B cell (primary cell): ENCODE measurements at regions not wholly inside any gene's neighbourhood (a gene's known extent, or its start where the extent isn't known, plus 50 kb on each side); places are given as distances from the start of the nearest gene placed in this dataset.

Experiments used
- ATAC-seq: fragments of 200-7000 bp; cut with Tn5 transposase; one replicate; pipeline ENCODE4 v1.10.0; 2021; ENCODE audit warnings: low read depth, mild to moderate bottlenecking, moderate number of reproducible peaks, moderate library complexity
- CTCF ChIA-PET: fragments of 350-600 bp; sonication (Branson Sonifier 250); formaldehyde crosslinking; loops from one replicate; lab custom pipeline; 2021; ENCODE audit warnings: antibody characterized with exemption, inconsistent platforms; lab: Charles Lee
- POLR2A ChIA-PET: fragments of 350-600 bp; sonication (Branson Sonifier 250); formaldehyde crosslinking; loops from one replicate; lab custom pipeline; 2021; ENCODE audit warnings: antibody characterized with exemption; lab: Charles Lee
- DNase-seq: peaks from one replicate; pipeline ENCODE4 v3.0.0; 2013
- H2AFZ ChIP-seq: 2 replicates; pipeline ENCODE4 v1.6.1; 2012; ENCODE audit warnings: mild to moderate bottlenecking, low read depth, low read length; ENCODE audit not compliant: insufficient read depth, poor library complexity, severe bottlenecking
- H3K27ac ChIP-seq, 2 donors: 1 replicate in 1 of 2; 2 replicates in 1 of 2; pipeline ENCODE4 v1.5.1; 2012 to 2013; ENCODE audit warnings: low read length in 2 of 2, mild to moderate bottlenecking in 2 of 2, moderate library complexity in 1 of 2
- H3K27me3 ChIP-seq, 4 experiments: fragments of 200-600 bp in 1 of 4; sonication (generic) in 1 of 4; replicated peaks in 1 of 4; 1 replicate in 2 of 4; 2 replicates in 2 of 4; pipeline versions ENCODE4 v1.6.1 to v1.7.0; 2013 to 2016; ENCODE audit warnings: low read length in 3 of 4, mild to moderate bottlenecking in 2 of 4, mixed read lengths in 1 of 4, moderate library complexity in 1 of 4; ENCODE audit not compliant: insufficient read depth in 4 of 4, control insufficient read depth in 3 of 4; ENCODE audit errors: control extremely low read depth in 1 of 4
- H3K36me3 ChIP-seq, 2 experiments: replicated peaks in 1 of 2; 1 replicate in 1 of 2; 2 replicates in 1 of 2; pipeline versions ENCODE4 v1.6.1 to v1.7.1; 2013; ENCODE audit warnings: low read length in 1 of 2; ENCODE audit not compliant: insufficient read depth in 2 of 2, control insufficient read depth in 1 of 2; ENCODE audit errors: control extremely low read depth in 1 of 2, extremely low read depth in 1 of 2
- H3K4me1 ChIP-seq, 2 donors: fragments of 200-600 bp in 1 of 2; sonication (generic) in 1 of 2; 1 replicate in 1 of 2; 2 replicates in 1 of 2; pipeline versions ENCODE4 v1.5.1 to v1.6.1; 2013 to 2017; ENCODE audit warnings: low read length in 2 of 2; ENCODE audit not compliant: control insufficient read depth in 2 of 2, insufficient read depth in 2 of 2
- H3K4me2 ChIP-seq: replicated peaks from 2 replicates; pipeline ENCODE3; 2012; ENCODE audit warnings: mild to moderate bottlenecking, low read depth, low read length; ENCODE audit not compliant: poor library complexity, severe bottlenecking
- H3K4me3 ChIP-seq, 5 experiments: fragments of 200-600 bp in 1 of 5; sonication (generic) in 1 of 5; 1 replicate in 3 of 5; 2 replicates in 2 of 5; pipeline versions ENCODE4 v1.5.1 to v1.7.0; 2011 to 2016; ENCODE audit warnings: low read length in 4 of 5, mild to moderate bottlenecking in 4 of 5, low read depth in 2 of 5, control low read depth in 1 of 5, moderate library complexity in 1 of 5; ENCODE audit not compliant: insufficient read depth in 1 of 5; ENCODE audit errors: control extremely low read depth in 1 of 5, extremely low read depth in 1 of 5
- H3K79me2 ChIP-seq: fragments of 200-600 bp; sonication (generic); one replicate; pipeline ENCODE4 v1.6.0; 2016; ENCODE audit warnings: low read length; ENCODE audit not compliant: control insufficient read depth, insufficient read depth
- H3K9ac ChIP-seq: fragments of 200-600 bp; sonication (generic); 2 replicates; pipeline ENCODE4 v1.6.1; 2017; ENCODE audit warnings: mild to moderate bottlenecking, low read length, moderate library complexity
- H3K9me3 ChIP-seq, 3 donors: one replicate each; pipeline versions ENCODE4 v1.6.1 to v1.7.1; 2013; ENCODE audit warnings: low read length in 2 of 3; ENCODE audit not compliant: control insufficient read depth in 2 of 3, insufficient read depth in 1 of 3; ENCODE audit errors: control extremely low read depth in 1 of 3
- H4K20me1 ChIP-seq: 2 replicates; pipeline ENCODE4 v1.6.0; 2012; ENCODE audit warnings: mild to moderate bottlenecking, low read length; ENCODE audit not compliant: insufficient read depth, control insufficient read depth, poor library complexity, severe bottlenecking
- H3K27ac Mint-ChIP-seq: one replicate; pipeline ENCODE4 v1.8.0; 2021; ENCODE audit warnings: mixed read lengths
- H3K27me3 Mint-ChIP-seq: one replicate; pipeline ENCODE4 v1.8.0; 2021; ENCODE audit warnings: mixed read lengths
- H3K4me1 Mint-ChIP-seq: one replicate; pipeline ENCODE4 v1.8.0; 2021; ENCODE audit warnings: mixed read lengths
- H3K4me3 Mint-ChIP-seq: one replicate; pipeline ENCODE4 v1.8.0; 2021; ENCODE audit warnings: mixed read lengths
- H3K9me3 Mint-ChIP-seq: one replicate; pipeline ENCODE4 v1.8.0; 2022; ENCODE audit warnings: mixed read lengths; ENCODE audit not compliant: insufficient read depth
- EZH2 ChIP-seq: IDR thresholded peaks from 2 replicates; pipeline ENCODE4 v1.6.1; 2012; ENCODE audit warnings: borderline replicate concordance, low read depth, mild to moderate bottlenecking, moderate library complexity, low read length; ENCODE audit not compliant: insufficient read depth, poor library complexity, severe bottlenecking
- WGBS: methylation state at CpG from one replicate; pipeline ENCODE4 v1.1.5; 2013; ENCODE audit warnings: missing lambda C conversion rate; ENCODE audit not compliant: insufficient coverage; 5-methylcytosine and 5-hydroxymethylcytosine counted together
- intact Hi-C: fragments of 100-400 bp; cut with micrococcal nuclease; formaldehyde crosslinking; loops from one replicate; pipeline ENCODE4 v1.10.0; 2022
- TF ChIP-seq, protein P1 (sequence below): fragments of 200-600 bp; IDR thresholded peaks from one replicate; pipeline ENCODE4 v1.8.0; 2022; ENCODE audit warnings: antibody characterized with exemption, mild to moderate bottlenecking

DNA sequence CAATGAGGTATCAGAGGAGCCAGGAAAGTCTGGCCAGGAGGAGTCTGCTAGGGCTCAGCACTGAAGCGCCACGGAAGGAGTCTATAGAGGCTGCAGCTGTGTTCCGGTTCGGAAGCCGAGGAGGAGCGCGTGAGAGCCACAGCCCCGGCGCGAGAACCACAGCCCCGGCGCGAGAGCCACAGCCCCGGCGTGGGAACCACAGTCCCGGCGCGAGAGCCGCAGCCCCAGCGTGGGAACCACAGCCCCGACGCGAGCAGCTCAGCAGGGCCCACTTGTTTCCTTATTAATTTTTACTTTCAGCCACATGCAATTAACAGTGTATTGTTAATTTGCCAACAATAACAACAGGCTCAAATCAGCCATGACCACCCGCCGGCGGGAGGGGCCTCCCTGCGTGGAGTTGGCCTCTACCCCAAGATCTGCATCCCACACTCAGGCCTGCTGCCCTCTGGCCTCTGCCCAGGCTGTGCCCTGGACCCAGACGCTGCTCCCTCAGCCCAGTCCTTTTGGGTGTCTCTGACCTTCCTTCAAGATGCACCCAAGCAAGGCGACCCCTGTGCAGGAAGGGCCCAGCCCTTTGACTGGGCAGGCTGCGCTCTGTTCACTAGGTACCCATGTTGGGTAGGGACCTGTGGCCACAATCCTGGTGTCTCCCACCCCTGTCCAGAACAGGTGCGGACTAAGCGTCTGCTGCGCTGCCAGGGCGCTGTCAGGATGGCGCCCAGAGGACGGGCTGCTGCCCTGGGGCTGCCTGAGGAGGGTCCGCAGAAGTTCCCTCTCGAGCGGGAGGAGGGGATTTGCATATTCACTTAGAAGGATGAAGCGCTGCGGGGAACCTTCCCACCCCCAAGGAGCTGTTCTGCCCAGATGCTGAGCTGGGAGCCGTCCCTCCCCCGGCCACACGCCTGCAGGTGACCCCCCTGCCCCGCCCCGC, 113.8 kb downstream of the ADRA2C start:
- CTCF ChIA-PET: interaction anchor here (0.6 to 1.9 kb wide), 14 partner anchors 14 to 1041 kb away, joined by 3 to 15 read pairs (median 4); no protein-coding TSS in a partner anchor
- Mint-ChIP-seq H3K4me1 (peaks cover 17% of the 10 kb centered on the region), H3K4me3 (peak overlapping the region; percentile 61), H3K9me3 (peaks cover 5% of the 10 kb centered on the region), H3K27me3 (peaks cover 39% of the 10 kb centered on the region), H3K27ac (no peak overlapping the region)
- Histone ChIP-seq H3K27ac (no peak overlapping the region), H3K36me3 (no peaks in the 10 kb centered on the region), H4K20me1 (no peaks in the 10 kb centered on the region), H3K79me2 (no peaks in the 10 kb centered on the region), H2AFZ (peak overlapping the region; percentile 66), H3K4me1 (peaks cover 14 to 18% of the 10 kb centered on the region in 2 donors), H3K9me3 (peaks cover 1 to 26% (median 15%) of the 10 kb centered on the region in 3 donors), H3K4me2 (peak overlapping the region; percentile 69), H3K4me3 (peak overlapping the region in 3 of 5 experiments; percentile 2 to 42 (median 25)), H3K27me3 (peaks cover 0 to 25% (median 9%) of the 10 kb centered on the region in 4 experiments), H3K9ac (peak overlapping the region; percentile 43)
- intact Hi-C loops: no loop called here
- ATAC-seq (peak; percentile 35), DNase-seq (peak; percentile 65)
- TF ChIP-seq, protein P1, sequence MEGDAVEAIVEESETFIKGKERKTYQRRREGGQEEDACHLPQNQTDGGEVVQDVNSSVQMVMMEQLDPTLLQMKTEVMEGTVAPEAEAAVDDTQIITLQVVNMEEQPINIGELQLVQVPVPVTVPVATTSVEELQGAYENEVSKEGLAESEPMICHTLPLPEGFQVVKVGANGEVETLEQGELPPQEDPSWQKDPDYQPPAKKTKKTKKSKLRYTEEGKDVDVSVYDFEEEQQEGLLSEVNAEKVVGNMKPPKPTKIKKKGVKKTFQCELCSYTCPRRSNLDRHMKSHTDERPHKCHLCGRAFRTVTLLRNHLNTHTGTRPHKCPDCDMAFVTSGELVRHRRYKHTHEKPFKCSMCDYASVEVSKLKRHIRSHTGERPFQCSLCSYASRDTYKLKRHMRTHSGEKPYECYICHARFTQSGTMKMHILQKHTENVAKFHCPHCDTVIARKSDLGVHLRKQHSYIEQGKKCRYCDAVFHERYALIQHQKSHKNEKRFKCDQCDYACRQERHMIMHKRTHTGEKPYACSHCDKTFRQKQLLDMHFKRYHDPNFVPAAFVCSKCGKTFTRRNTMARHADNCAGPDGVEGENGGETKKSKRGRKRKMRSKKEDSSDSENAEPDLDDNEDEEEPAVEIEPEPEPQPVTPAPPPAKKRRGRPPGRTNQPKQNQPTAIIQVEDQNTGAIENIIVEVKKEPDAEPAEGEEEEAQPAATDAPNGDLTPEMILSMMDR: no peak
- no peak for TF ChIP-seq EZH2
- POLR2A ChIA-PET: no interaction called here
- WGBS: 4% methylated on average over 40 of the region's 46 CpGs
